Mesodermal cell (in vitro differentiated cells): ENCODE measurements at regions not wholly inside any gene's neighbourhood (a gene's known extent, or its start where the extent isn't known, plus 50 kb on each side); places are given as distances from the start of the nearest gene placed in this dataset.

Source experiments
- H3K27ac ChIP-seq: 2 replicates; pipeline ENCODE4 v1.7.0; 2013; ENCODE audit warnings: mild to moderate bottlenecking, low read depth, low read length, moderate library complexity; ENCODE audit not compliant: severe bottlenecking
- H3K36me3 ChIP-seq: 2 replicates; pipeline ENCODE4 v1.7.1; 2013; ENCODE audit warnings: mild to moderate bottlenecking, low read length, moderate library complexity; ENCODE audit not compliant: control insufficient read depth, insufficient read depth
- H3K4me1 ChIP-seq: one replicate; pipeline ENCODE4 v1.7.1; 2013; ENCODE audit warnings: mild to moderate bottlenecking, low read length; ENCODE audit not compliant: insufficient read depth, control insufficient read depth, poor library complexity, severe bottlenecking
- H3K4me3 ChIP-seq: 2 replicates; pipeline ENCODE4 v1.7.0; 2013; ENCODE audit warnings: low read length, control low read depth, mild to moderate bottlenecking; ENCODE audit not compliant: insufficient read depth, poor library complexity, severe bottlenecking; ENCODE audit errors: extremely low read depth
- H3K9me3 ChIP-seq: 2 replicates; pipeline ENCODE4 v1.7.1; 2013; ENCODE audit warnings: mild to moderate bottlenecking, low read length, moderate library complexity; ENCODE audit not compliant: control insufficient read depth
- WGBS, 2 experiments: methylation state at CpG; one replicate each; pipeline ENCODE4 v1.1.5; 2013; ENCODE audit warnings: missing lambda C conversion rate in 2 of 2; ENCODE audit not compliant: insufficient coverage in 2 of 2; 5-methylcytosine and 5-hydroxymethylcytosine counted together

DNA sequence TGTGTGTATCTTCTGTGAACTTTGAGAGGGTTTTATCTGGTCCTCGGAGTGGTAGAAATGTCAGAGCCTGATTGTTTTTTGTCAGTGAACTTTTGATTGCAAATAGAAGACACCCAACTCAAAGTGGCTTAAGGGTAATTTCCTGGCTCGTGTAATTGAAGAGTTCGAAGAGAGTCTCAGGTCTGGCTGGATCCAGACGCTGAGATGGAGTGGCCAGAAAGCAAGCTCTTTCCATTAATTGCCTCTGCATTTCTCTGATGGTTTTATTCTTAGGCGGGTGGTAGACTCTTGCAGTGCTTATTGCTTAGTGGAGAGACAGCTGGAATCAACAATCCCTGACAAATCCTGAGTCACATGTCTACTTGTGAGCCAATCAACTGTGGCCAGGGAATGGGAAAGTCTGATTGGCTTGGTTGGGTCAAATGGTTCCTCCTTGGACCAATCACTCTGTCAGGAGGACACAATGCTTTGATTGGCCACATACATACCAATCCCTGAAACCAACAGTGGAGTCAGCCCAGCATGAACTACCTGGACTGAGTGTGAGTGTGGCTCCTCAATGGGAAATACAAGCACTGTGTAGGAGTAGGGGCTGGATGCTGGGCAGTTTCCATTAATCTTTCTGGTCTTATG is 330.5 kb downstream of the AACS start:
- no peaks in the 10 kb centered on the region for H3K9me3 ChIP-seq
- no peaks in the 10 kb centered on the region for H3K4me1 ChIP-seq
- no peaks in the 10 kb centered on the region for H3K36me3 ChIP-seq
- no peak overlapping the region for H3K27ac ChIP-seq
- H3K4me3 ChIP-seq = no peak overlapping the region
- WGBS, 2 experiments = 85 to 98% methylated on average over 4 of the region's 5 CpGs

DNA sequence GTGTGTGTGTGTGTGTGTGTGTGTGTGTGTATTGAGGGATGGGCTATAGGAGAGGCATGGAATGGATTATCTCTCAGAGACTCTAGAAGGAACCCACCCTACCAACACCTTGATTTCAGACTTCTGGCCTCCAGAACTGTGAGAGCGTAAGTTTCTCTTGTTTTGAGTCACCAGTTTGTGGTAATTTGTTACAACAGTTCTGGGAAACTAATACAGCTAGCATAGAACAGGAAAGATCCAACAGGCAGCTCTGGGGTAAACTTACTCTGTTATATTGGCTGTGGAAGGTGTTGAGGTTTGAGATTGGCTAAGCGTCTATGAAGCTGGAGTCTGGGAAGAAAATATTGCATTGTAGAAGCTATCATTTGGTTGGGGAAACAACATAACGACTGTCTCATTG is 334.3 kb downstream of the AACS start:
- whole genome bisulfite sequencing, 2 experiments = 84 to 95% methylated on average over 2 to 3 of the region's 3 CpGs
- Histone ChIP-seq H3K9me3 (peaks cover 13% of the 10 kb centered on the region), H3K4me1 (no peaks in the 10 kb centered on the region), H3K27ac (no peak overlapping the region), H3K4me3 (no peak overlapping the region), H3K36me3 (no peaks in the 10 kb centered on the region)

DNA sequence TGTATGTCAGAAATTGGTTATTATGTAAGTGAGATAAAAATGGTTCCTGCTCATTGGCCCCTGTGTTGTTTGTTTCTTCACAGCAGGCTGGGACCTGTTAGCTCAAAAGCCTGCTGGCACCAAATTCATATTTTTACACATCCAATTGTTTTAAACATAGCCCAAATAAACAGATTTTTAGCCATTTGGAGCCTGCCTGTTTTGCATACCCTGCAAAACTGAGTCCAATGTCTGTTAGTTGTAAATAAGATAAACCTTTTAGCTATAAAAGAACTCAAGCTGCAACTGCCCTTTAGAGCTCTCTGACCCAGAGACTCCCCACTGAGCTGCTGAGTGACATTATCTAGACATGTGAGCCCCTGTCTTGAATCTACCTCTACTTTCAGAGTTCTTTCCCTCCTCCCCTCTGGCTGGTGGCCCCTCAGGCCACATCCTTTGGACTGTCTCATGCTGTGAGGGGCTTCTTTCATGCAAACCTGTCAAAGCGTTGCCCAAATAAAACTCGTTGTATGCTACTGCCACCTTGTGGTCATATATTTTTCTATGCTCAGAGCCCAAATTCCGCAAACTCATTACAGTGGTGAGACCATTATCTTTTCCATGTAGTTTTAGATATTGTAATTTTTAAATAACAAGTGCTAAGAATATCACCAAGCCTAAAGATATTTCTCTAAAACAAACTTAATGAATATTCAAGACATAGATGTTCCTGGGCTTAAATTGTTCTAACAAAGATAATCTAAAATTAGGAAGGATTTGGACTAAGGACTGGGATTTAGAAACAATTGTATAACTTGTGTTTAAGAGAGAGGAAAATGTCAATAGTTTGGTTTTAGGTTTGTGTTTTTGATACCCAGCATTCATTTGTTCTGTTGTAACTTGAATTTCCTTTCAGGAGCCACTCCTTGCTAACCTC is 337.9 kb downstream of the AACS start:
- 0% methylated on average over 2 of the region's 3 CpGs; no CpG with 5 or more reads in 1 of the 2 experiments for WGBS, 2 experiments
- no peaks in the 10 kb centered on the region for H3K36me3 ChIP-seq
- no peak overlapping the region for H3K27ac ChIP-seq
- peaks cover 13% of the 10 kb centered on the region for H3K9me3 ChIP-seq
- no peak overlapping the region for H3K4me3 ChIP-seq
- no peaks in the 10 kb centered on the region for H3K4me1 ChIP-seq

DNA sequence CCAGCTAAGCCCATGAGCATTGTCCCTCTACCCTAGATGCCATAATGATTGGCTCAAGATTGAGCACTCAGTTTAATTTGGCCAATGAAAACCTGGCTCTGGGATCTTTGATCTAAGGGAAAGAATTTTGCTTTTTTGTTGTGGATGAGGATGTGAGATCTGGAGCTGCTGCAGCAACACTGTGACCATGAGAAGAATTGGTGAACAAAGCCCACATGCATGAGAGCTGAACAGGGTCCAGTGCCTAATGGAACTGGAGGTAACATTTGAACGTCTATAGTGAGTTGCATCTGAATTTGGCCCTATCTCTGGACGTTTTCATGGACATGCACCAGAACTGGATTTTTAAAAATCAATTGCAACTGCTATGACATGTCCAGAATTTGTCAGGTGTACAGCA is 338.6 kb downstream of the AACS start:
- Histone ChIP-seq H3K27ac (no peak overlapping the region), H3K4me1 (no peaks in the 10 kb centered on the region), H3K36me3 (no peaks in the 10 kb centered on the region), H3K9me3 (peaks cover 13% of the 10 kb centered on the region), H3K4me3 (no peak overlapping the region)
- 85 to 87% methylated on average over 2 of the region's 2 CpGs for WGBS, 2 experiments

DNA sequence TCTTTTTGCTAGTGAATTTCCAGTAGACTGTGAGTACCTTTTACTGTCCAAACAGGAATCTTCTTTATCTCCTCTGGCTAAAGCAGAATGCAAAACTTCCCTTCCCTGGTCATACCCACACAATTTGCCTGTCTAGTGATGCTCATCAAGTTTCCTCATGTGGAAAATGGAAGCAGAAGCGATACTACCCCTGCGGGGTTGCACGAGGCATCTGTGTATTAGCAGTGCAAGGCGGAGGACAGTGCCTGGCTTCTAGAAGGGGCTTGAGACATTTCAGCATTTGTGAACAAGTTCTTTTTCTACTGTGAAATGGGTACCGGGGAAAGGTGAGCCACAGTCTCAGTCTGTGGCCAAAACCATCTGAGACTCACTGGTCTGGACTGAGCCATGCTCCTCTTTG is 340.9 kb downstream of the AACS start:
- Histone ChIP-seq H3K4me3 (no peak overlapping the region), H3K27ac (no peak overlapping the region), H3K4me1 (no peaks in the 10 kb centered on the region), H3K9me3 (peaks cover 13% of the 10 kb centered on the region), H3K36me3 (no peaks in the 10 kb centered on the region)
- 73 to 77% methylated on average over 5 of the region's 5 CpGs for WGBS, 2 experiments

DNA sequence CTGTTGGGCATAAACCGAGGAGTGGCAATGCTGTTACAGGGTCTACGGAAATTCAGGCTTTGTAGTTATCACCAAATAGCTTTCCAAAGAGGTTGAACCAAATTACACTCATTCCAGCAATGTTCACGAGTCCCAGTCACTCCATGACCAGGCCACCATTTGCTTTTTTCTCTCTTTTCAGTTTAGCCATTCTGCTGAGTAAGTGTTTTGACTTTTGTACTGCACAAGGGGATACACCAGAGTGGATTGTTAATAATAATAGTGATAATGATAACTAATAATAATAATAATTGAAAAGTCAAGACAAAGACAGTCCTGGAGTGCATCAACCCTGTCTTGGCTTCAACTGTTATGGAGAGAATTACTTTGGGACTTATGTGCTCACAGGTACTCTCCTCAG is 343.5 kb downstream of the AACS start:
- Histone ChIP-seq H3K27ac (no peak overlapping the region), H3K36me3 (no peaks in the 10 kb centered on the region), H3K9me3 (no peaks in the 10 kb centered on the region), H3K4me1 (no peaks in the 10 kb centered on the region), H3K4me3 (no peak overlapping the region)
- 82% methylated on average over 2 of the region's 3 CpGs; no CpG with 5 or more reads in 1 of the 2 experiments for WGBS, 2 experiments

DNA sequence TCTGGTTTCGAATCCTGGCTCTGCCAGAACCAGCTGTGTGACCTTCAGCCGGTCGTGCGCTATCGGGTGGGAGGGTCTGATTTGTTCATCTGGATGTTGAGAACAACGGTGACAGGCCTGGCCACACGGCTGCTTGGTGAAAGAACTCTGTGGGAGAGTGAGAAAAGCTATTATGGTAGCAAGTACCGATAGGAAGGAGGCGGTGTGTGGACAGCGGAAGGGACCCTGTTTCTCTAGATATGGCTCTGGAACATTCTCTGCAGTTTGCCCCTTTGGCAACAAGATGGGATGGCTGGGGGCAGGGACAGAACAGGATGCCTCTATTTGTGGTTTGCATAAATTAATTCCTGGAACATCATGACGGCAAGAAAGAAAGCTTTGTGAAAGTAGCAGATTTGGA is 347.3 kb downstream of the AACS start:
- Histone ChIP-seq H3K27ac (no peak overlapping the region), H3K9me3 (no peaks in the 10 kb centered on the region), H3K36me3 (no peaks in the 10 kb centered on the region), H3K4me1 (no peaks in the 10 kb centered on the region), H3K4me3 (no peak overlapping the region)
- WGBS, 2 experiments = 84 to 94% methylated on average over 10 to 11 of the region's 11 CpGs

DNA sequence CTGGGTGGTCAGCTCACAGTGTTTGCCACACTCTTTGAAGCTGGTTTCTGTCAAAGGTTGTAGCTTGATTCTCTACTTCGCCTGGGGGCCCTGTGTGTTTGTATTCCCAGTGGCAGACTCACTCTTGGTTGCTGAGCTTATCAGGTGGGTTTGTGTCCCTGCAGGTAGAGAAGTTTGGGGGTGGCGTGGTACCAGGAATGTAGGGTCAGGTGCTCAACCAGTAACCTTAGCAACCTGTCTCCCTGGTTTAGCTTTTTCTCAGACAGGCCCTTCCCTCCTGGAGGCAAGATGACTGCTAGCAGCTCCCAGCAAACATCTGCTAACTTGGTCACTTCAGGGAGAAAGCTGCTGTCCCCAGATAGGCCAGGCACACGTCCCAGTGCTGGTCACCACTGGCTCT is 352.2 kb downstream of the AACS start:
- Histone ChIP-seq H3K9me3 (no peaks in the 10 kb centered on the region), H3K36me3 (no peaks in the 10 kb centered on the region), H3K4me3 (no peak overlapping the region), H3K27ac (no peak overlapping the region), H3K4me1 (no peaks in the 10 kb centered on the region)
- WGBS, 2 experiments = 75 to 100% methylated on average over 1 of the region's 3 CpGs

DNA sequence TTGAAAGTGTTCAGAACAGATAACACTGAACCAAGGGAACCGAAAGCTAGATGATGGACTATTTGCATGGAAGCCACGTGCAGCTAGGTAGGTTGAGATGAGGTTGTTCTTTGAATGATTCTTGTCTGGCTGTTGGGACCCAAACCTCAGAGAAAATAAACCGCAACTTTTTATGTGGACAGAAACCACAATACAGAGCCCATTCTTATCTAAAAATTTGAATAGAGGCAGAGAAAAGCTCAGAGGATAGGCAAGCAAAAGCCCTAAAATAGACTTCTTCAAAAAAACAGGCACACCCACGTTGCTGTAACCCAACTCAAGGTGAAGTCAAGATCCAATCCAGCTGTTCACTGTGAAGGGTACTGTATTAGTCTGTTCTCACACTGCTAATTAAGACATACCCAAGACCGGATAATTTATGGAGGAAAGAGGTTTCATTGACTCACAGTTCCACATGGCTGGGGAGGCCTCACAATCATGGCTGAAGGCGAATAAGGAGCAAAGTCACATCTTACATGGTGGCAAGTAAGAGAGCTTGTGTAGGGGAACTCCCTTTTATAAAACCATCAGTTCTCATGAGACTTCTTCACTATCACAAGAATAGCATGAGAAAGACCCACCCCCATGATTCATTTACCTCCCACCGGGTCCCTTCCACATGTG is 353.8 kb downstream of the AACS start:
- WGBS, 2 experiments = 90 to 93% methylated on average over 2 to 4 of the region's 7 CpGs
- H3K4me3 ChIP-seq = no peak overlapping the region
- H3K36me3 ChIP-seq = no peaks in the 10 kb centered on the region
- H3K9me3 ChIP-seq = no peaks in the 10 kb centered on the region
- H3K4me1 ChIP-seq = no peaks in the 10 kb centered on the region
- no peak overlapping the region for H3K27ac ChIP-seq

DNA sequence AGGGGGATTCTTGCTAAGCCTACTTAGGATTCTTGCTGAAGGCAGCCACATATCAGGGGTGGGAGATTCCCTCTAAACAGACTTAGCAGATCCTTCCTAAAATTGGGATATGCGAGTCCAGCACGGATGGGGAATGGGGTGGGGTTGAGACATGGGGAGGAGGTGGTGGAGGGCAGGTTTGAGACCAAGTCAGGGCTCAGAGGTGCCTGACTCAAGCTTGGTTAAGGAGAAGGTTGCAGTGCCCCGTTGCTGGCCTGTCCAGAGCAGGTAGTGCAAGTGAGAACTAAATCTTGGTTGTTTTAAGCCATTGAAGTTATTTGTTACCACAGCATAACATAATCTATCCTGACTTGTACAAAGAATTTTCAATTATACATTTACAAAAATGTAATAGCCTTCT is 359.7 kb downstream of the AACS start:
- WGBS, 2 experiments = 93 to 100% methylated on average over 2 to 3 of the region's 3 CpGs
- H3K9me3 ChIP-seq = no peaks in the 10 kb centered on the region
- no peak overlapping the region for H3K27ac ChIP-seq
- H3K36me3 ChIP-seq = no peaks in the 10 kb centered on the region
- no peaks in the 10 kb centered on the region for H3K4me1 ChIP-seq
- H3K4me3 ChIP-seq = no peak overlapping the region
